ENCODE measurements at regions not wholly inside any gene's neighbourhood (a gene's known extent, or its start where the extent isn't known, plus 50 kb on each side); places are given as distances from the start of the nearest gene placed in this dataset.

GRCh38 chr10:58010073-58010702 is 257.5 kb downstream of the IPMK start:
- no peak for DNase-seq (ENCODE audit: low spot score)

GRCh38 chr10:58003945-58004344 is 263.7 kb downstream of the IPMK start:
- no peak for DNase-seq (ENCODE audit: low spot score)

- no peak for DNase-seq (ENCODE audit: low spot score)
Observed at GRCh38 chr10:58001159-58001558, 266.5 kb downstream of the IPMK start.

GRCh38 chr10:57996536-57996935 is 271.2 kb downstream of the IPMK start:
- no peak for DNase-seq (ENCODE audit: low spot score)

GRCh38 chr10:57993302-57993701 is 274.4 kb downstream of the IPMK start:
- no peak for DNase-seq (ENCODE audit: low spot score)

- no peak for DNase-seq (ENCODE audit: low spot score)
Observed at GRCh38 chr10:57992321-57993077, 275.2 kb downstream of the IPMK start.

- no peak for DNase-seq (ENCODE audit: low spot score)
Observed at GRCh38 chr10:57988964-57989363, 278.7 kb downstream of the IPMK start.

- DNase-seq (ENCODE audit: low spot score) = no peak
Observed at GRCh38 chr10:57987055-57987721, 280.5 kb downstream of the IPMK start.

GRCh38 chr10:57986422-57986821 is 281.3 kb downstream of the IPMK start:
- no peak for DNase-seq (ENCODE audit: low spot score)

- DNase-seq (ENCODE audit: low spot score) = no peak
Observed at GRCh38 chr10:57983281-57983791, 284.4 kb downstream of the IPMK start.

GRCh38 chr10:57982091-57982490 is 285.6 kb downstream of the IPMK start:
- no peak for DNase-seq (ENCODE audit: low spot score)

GRCh38 chr10:57979956-57980355 is 287.7 kb downstream of the IPMK start:
- DNase-seq (ENCODE audit: low spot score) = no peak

- DNase-seq (ENCODE audit: low spot score) = no peak
Observed at GRCh38 chr10:57979491-57979890, 288.2 kb downstream of the IPMK start.

- DNase-seq (ENCODE audit: low spot score) = no peak
Observed at GRCh38 chr10:57977262-57977661, 290.4 kb downstream of the IPMK start.

GRCh38 chr10:57973451-57973850 is 294.2 kb downstream of the IPMK start:
- no peak for DNase-seq (ENCODE audit: low spot score)

GRCh38 chr10:57972783-57973182 is 294.9 kb downstream of the IPMK start:
- DNase-seq (ENCODE audit: low spot score) = no peak

- DNase-seq (ENCODE audit: low spot score) = no peak
Observed at GRCh38 chr10:57968328-57969016, 299.2 kb downstream of the IPMK start.

- no peak for DNase-seq (ENCODE audit: low spot score)
Observed at GRCh38 chr10:57964351-57964750, 303.3 kb downstream of the IPMK start.

GRCh38 chr10:57963546-57963945 is 304.1 kb downstream of the IPMK start:
- no peak for DNase-seq (ENCODE audit: low spot score)

GRCh38 chr10:57962839-57963238 is 304.9 kb downstream of the IPMK start:
- no peak for DNase-seq (ENCODE audit: low spot score)

- DNase-seq (ENCODE audit: low spot score) = no peak
Observed at GRCh38 chr10:57961487-57961886, 306.2 kb downstream of the IPMK start.

GRCh38 chr10:57960406-57960805 is 307.3 kb downstream of the IPMK start:
- no peak for DNase-seq (ENCODE audit: low spot score)
